AG04449 (cell line): ENCODE measurements at regions not wholly inside any gene's neighbourhood (a gene's known extent, or its start where the extent isn't known, plus 50 kb on each side); places are given as distances from the start of the nearest gene placed in this dataset.

Experiments used
- CTCF ChIA-PET: fragments of 350-600 bp; formaldehyde crosslinking; extraction: SDS; loops from one replicate; lab custom pipeline; 2021; ENCODE audit warnings: antibody characterized with exemption; lab: Yijun Ruan, JAX
- POLR2A ChIA-PET: fragments of 400-600, 350-600 bp; formaldehyde crosslinking; extraction: SDS; loops from one replicate; lab custom pipeline; 2020; ENCODE audit warnings: antibody characterized with exemption, inconsistent platforms; lab: Yijun Ruan, JAX
- DNase-seq: peaks from one replicate; pipeline ENCODE4 v3.0.0-alpha.2; 2010; ENCODE audit warnings: low read depth, low spot score
- H3K4me3 ChIP-seq: 2 replicates; pipeline ENCODE4 v1.5.1; 2011; ENCODE audit warnings: low read depth, mild to moderate bottlenecking, control low read depth, low read length
- TF ChIP-seq, protein P1 (sequence below): IDR thresholded peaks from one replicate; pipeline ENCODE4 v1.5.1; 2011; ENCODE audit warnings: mild to moderate bottlenecking, moderate library complexity, low read length, control low read depth, inconsistent platforms; ENCODE audit not compliant: insufficient read depth; ENCODE audit errors: missing control alignments

DNA sequence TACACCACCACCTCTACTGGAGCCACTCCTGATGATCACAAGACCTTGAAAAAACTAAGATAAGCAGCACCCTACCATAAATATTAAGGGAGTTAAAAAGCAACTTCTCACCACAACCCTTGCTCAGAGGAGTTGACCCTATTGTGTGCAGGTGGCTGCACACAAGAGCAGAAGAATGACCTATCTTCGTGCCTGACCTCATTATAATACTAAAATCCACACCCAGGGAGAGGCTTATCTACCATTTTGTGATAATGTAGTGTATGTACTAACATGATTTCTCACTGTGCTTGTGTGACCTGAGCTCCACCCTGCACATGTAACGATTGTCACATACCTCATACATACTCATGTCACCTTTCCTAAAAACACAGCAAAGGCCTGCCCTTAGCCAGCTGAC, 205.0 kb upstream of the MBL2 start:
- H3K4me3 ChIP-seq: no peak overlapping the region
- DNase-seq: no peak
- ChIA-PET CTCF (no interaction called here), POLR2A (no interaction called here)
- TF ChIP-seq, protein P1, sequence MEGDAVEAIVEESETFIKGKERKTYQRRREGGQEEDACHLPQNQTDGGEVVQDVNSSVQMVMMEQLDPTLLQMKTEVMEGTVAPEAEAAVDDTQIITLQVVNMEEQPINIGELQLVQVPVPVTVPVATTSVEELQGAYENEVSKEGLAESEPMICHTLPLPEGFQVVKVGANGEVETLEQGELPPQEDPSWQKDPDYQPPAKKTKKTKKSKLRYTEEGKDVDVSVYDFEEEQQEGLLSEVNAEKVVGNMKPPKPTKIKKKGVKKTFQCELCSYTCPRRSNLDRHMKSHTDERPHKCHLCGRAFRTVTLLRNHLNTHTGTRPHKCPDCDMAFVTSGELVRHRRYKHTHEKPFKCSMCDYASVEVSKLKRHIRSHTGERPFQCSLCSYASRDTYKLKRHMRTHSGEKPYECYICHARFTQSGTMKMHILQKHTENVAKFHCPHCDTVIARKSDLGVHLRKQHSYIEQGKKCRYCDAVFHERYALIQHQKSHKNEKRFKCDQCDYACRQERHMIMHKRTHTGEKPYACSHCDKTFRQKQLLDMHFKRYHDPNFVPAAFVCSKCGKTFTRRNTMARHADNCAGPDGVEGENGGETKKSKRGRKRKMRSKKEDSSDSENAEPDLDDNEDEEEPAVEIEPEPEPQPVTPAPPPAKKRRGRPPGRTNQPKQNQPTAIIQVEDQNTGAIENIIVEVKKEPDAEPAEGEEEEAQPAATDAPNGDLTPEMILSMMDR: no peak

DNA sequence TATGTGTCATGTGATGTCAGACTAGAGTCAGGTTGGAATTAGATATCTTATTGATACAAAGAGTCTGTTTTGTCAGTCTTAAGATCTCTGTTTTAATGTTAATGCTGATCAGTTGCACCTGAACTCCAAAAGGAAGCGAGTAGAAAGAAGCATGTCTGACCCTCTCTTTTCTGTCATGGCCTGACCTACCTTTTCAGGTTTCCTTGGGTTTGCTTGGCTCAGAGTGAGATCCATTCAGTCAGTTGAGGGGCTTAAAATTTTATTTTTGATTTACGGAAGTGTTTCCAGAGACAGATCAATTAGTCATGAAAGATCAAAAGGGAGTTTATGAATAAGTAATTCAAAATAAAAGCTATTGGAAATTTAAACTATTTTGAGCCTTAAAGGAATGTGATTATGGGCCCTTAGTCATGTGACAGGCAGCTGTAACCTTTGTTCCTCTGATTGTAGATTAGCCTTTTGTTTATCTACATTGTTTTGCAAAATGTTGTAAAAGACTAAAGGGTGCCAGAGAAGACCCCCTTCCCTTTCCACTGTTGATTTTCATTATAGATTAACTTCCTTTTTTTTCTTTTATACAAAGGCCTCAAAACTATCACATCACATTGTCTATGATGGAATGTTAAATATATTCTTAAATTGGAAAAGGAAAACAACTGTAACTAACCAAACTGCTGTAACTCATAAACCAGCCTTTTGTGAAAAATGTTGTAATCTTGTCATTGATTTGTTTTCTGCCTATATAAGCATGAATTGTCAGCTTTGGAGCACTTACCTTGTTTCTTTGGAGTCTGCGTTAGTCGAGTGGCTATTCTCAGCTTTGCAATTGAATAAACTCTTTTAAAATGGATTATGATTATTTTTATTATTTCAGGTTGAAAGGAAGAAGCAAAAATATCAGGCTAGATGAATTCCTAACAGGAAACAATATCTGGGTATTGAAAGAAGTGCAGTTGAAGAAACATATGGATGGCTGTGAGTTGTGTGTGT, 195.5 kb upstream of the MBL2 start:
- DNase-seq: no peak
- CTCF ChIA-PET: no interaction called here

DNA sequence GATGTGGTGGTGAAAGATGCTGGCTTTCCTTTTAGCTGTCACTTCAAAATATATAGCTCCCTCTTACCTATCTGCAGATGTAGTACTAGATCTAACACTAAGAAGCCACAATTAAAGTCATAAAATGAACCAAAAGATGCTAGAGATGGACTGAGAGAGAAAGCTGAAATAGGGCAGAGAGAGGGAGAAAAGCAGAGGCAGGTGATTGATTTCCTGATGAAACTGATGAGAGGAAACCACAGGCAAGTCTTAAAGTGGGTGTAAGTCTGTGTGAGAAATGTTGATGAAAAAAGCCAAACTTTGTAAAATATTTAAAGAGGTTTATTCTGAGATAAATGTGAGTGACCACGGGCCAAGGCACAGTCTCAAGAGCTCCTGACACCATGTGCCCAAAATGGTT, 194.3 kb upstream of the MBL2 start:
- CTCF ChIA-PET: no interaction called here
- POLR2A ChIA-PET: no interaction called here
- DNase-seq: no peak
- H3K4me3 ChIP-seq: no peak overlapping the region
- TF ChIP-seq, protein P1: no peak

More for the DNA sequence above, 195.5 kb upstream of the MBL2 start:
- POLR2A ChIA-PET: no interaction called here
- TF ChIP-seq, protein P1: no peak
- H3K4me3 ChIP-seq: no peak overlapping the region

DNA sequence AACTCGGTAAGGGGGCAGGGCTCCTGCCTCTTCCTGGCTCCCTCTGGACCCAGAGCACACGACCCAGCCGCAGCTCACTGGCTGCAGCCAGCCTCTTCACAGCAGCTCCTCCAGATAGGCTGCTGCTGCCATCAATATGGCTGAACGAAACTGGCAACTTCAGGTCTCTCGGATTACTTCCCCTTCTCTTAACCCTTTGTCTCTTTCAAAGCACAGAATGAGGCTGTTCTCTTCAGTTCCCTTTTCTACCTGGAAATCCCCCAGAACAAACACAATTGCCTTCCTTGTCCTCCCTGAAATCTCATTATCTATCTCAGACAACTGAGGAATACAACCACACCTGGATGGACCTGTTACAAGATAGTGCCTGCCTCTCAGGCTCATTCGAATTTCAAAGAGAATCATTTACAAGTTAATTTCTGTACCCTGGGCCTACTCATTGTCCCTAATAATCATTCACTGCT, 193.4 kb upstream of the MBL2 start:
- ChIA-PET CTCF (no interaction called here), POLR2A (no interaction called here)
- no peak overlapping the region for H3K4me3 ChIP-seq
- TF ChIP-seq, protein P1: no peak
- no peak for DNase-seq

DNA sequence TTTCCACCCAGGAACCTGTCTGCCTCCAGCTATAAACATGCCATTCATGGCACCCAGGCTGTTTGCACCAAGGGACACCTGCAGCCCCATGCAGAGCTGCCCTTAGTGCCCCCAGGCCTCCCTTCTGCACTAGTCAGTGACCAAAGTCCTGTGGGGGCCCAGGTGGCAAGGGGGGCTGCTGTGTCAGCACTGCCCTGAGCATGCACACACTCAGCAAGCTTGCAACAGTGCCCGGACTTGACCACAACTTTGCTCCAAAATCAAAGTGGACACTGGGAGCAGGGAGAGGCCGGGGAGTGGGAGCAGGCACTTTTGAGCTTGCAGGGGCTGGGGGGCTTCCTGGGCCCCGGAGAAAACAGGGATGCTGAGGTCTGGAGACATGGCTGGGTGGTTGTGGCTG, 192.9 kb upstream of the MBL2 start:
- POLR2A ChIA-PET: no interaction called here
- CTCF ChIA-PET: no interaction called here
- no peak overlapping the region for H3K4me3 ChIP-seq
- TF ChIP-seq, protein P1: no peak
- DNase-seq: no peak

DNA sequence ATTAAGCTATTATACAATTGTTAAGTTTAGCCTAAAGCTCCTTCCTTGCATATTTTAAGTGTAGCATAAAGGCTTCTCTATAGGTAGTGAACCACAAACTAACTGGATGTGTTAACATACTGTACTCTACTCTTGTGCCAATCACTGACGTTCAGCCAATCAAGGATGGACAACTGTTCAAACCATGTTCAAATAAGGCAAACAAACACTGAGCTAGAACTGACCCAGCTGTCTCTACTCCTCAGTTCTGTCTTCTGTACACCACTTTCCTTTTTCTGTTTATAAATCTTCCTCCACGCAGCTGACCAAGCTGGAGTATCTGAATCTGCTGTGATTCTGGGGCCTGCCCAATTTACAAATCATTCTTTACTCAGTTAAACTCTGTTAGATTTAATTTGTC, 188.7 kb upstream of the MBL2 start:
- POLR2A ChIA-PET: no interaction called here
- no peak overlapping the region for H3K4me3 ChIP-seq
- DNase-seq: no peak
- TF ChIP-seq, protein P1: no peak
- CTCF ChIA-PET: interaction anchor here (1.7 kb wide), 1 partner anchor 9 kb away, joined by 5 read pairs; no protein-coding TSS in a partner anchor
